ENCODE measurements at regions not wholly inside any gene's neighbourhood (a gene's known extent, or its start where the extent isn't known, plus 50 kb on each side); places are given as distances from the start of the nearest gene placed in this dataset.

GRCh38 chr18:45137087-45137419 lies 456.4 kb downstream of the SETBP1 start:
- H2BK15ac ChIP-seq (replicated peaks; ENCODE audit: low read depth): no peak overlapping the region
- H3K4me3 ChIP-seq (ENCODE audit: low read length): no peak overlapping the region
- H3K56ac ChIP-seq (ENCODE audit: low read length): no peak overlapping the region
- H3K79me2 ChIP-seq (ENCODE audit: control insufficient read depth, insufficient read depth, low read length): no peaks in the 10 kb centered on the region
- H3K4me1 ChIP-seq (ENCODE audit: control insufficient read depth, low read depth, low read length): no peaks in the 10 kb centered on the region
- H3K36me3 ChIP-seq (ENCODE audit: control insufficient read depth, insufficient read depth, low read length): no peaks in the 10 kb centered on the region
- H3K79me1 ChIP-seq (ENCODE audit: low read length): no peaks in the 10 kb centered on the region
- no peak overlapping the region for H3K18ac ChIP-seq (ENCODE audit: low read length)
- no peak overlapping the region for H3K27ac ChIP-seq (ENCODE audit: low read depth, low read length)
- no peak overlapping the region for H4K5ac ChIP-seq (ENCODE audit: low read length)
- no peak overlapping the region for H3K9ac ChIP-seq (ENCODE audit: low read length)
- H2BK120ac ChIP-seq (ENCODE audit: low read depth, low read length): no peak overlapping the region
- no peaks in the 10 kb centered on the region for H3K27me3 ChIP-seq (ENCODE audit: insufficient read depth, low read length, poor library complexity)
- H2BK5ac ChIP-seq (ENCODE audit: low read length): no peak overlapping the region
- no peak overlapping the region for H3K4me2 ChIP-seq (ENCODE audit: low read length)
- no peak overlapping the region for H4K8ac ChIP-seq (ENCODE audit: low read depth, low read length)
- DNase-seq: no peak
- no peak overlapping the region for H3K4ac ChIP-seq (ENCODE audit: low read depth, low read length)
- H2AK5ac ChIP-seq (ENCODE audit: low read length): no peak overlapping the region
- H3K23ac ChIP-seq (ENCODE audit: low read length): no peak overlapping the region

GRCh38 chr18:45139478-45139877 lies 458.8 kb downstream of the SETBP1 start:
- no CpG with 5 or more reads among the region's 4 CpGs for WGBS (ENCODE audit: extremely low coverage, insufficient coverage, low lambda C conversion rate)
- no peak for DNase-seq

GRCh38 chr18:45142868-45143267 lies 462.2 kb downstream of the SETBP1 start:
- H3K36me3 ChIP-seq (ENCODE audit: control insufficient read depth, insufficient read depth, low read length): no peaks in the 10 kb centered on the region
- no peak overlapping the region for H3K27ac ChIP-seq (ENCODE audit: low read depth, low read length)
- H3K4me3 ChIP-seq (ENCODE audit: low read length): no peak overlapping the region
- no peak overlapping the region for H2BK120ac ChIP-seq (ENCODE audit: low read depth, low read length)
- no peaks in the 10 kb centered on the region for H3K4me1 ChIP-seq (ENCODE audit: control insufficient read depth, low read depth, low read length)
- no peak overlapping the region for H2AK5ac ChIP-seq (ENCODE audit: low read length)
- no peak overlapping the region for H4K8ac ChIP-seq (ENCODE audit: low read depth, low read length)
- H3K4ac ChIP-seq (ENCODE audit: low read depth, low read length): no peak overlapping the region
- H3K23ac ChIP-seq (ENCODE audit: low read length): no peak overlapping the region
- H3K18ac ChIP-seq (ENCODE audit: low read length): no peak overlapping the region
- H3K79me2 ChIP-seq (ENCODE audit: control insufficient read depth, insufficient read depth, low read length): no peaks in the 10 kb centered on the region
- no peak overlapping the region for H3K9ac ChIP-seq (ENCODE audit: low read length)
- H3K27me3 ChIP-seq (ENCODE audit: insufficient read depth, low read length, poor library complexity): no peaks in the 10 kb centered on the region
- H3K4me2 ChIP-seq (ENCODE audit: low read length): no peak overlapping the region
- no peak overlapping the region for H4K5ac ChIP-seq (ENCODE audit: low read length)
- H3K56ac ChIP-seq (ENCODE audit: low read length): no peak overlapping the region
- no peak overlapping the region for H2BK15ac ChIP-seq (replicated peaks; ENCODE audit: low read depth)
- no peak for DNase-seq
- WGBS (ENCODE audit: extremely low coverage, insufficient coverage, low lambda C conversion rate): no CpG with 5 or more reads among the region's 1 CpG
- no peaks in the 10 kb centered on the region for H3K79me1 ChIP-seq (ENCODE audit: low read length)
- H2BK5ac ChIP-seq (ENCODE audit: low read length): no peak overlapping the region

More at GRCh38 chr18:45139478-45139877, 458.8 kb downstream of the SETBP1 start:
- Histone ChIP-seq H3K27me3 (ENCODE audit: insufficient read depth, low read length, poor library complexity) (no peaks in the 10 kb centered on the region), H3K23ac (ENCODE audit: low read length) (no peak overlapping the region), H3K4me1 (ENCODE audit: control insufficient read depth, low read depth, low read length) (no peaks in the 10 kb centered on the region), H3K56ac (ENCODE audit: low read length) (no peak overlapping the region), H4K8ac (ENCODE audit: low read depth, low read length) (no peak overlapping the region), H3K18ac (ENCODE audit: low read length) (no peak overlapping the region), H3K4me3 (ENCODE audit: low read length) (no peak overlapping the region), H2BK5ac (ENCODE audit: low read length) (no peak overlapping the region), H3K36me3 (ENCODE audit: control insufficient read depth, insufficient read depth, low read length) (no peaks in the 10 kb centered on the region), H3K79me1 (ENCODE audit: low read length) (no peaks in the 10 kb centered on the region), H2AK5ac (ENCODE audit: low read length) (no peak overlapping the region), H2BK15ac (replicated peaks; ENCODE audit: low read depth) (no peak overlapping the region), H3K4me2 (ENCODE audit: low read length) (no peak overlapping the region), H3K79me2 (ENCODE audit: control insufficient read depth, insufficient read depth, low read length) (no peaks in the 10 kb centered on the region), H3K9ac (ENCODE audit: low read length) (no peak overlapping the region), H2BK120ac (ENCODE audit: low read depth, low read length) (no peak overlapping the region), H3K27ac (ENCODE audit: low read depth, low read length) (no peak overlapping the region), H4K5ac (ENCODE audit: low read length) (no peak overlapping the region), H3K4ac (ENCODE audit: low read depth, low read length) (no peak overlapping the region)

- H3K18ac ChIP-seq (ENCODE audit: low read length): no peak overlapping the region
- H3K27me3 ChIP-seq (ENCODE audit: insufficient read depth, low read length, poor library complexity): no peaks in the 10 kb centered on the region
- H3K36me3 ChIP-seq (ENCODE audit: control insufficient read depth, insufficient read depth, low read length): no peaks in the 10 kb centered on the region
- no peak overlapping the region for H3K4me2 ChIP-seq (ENCODE audit: low read length)
- H3K27ac ChIP-seq (ENCODE audit: low read depth, low read length): no peak overlapping the region
- no peak overlapping the region for H3K4ac ChIP-seq (ENCODE audit: low read depth, low read length)
- DNase-seq: no peak
- no peak overlapping the region for H2AK5ac ChIP-seq (ENCODE audit: low read length)
- no peak overlapping the region for H3K23ac ChIP-seq (ENCODE audit: low read length)
- no peaks in the 10 kb centered on the region for H3K79me2 ChIP-seq (ENCODE audit: control insufficient read depth, insufficient read depth, low read length)
- H3K4me3 ChIP-seq (ENCODE audit: low read length): no peak overlapping the region
- no peaks in the 10 kb centered on the region for H3K4me1 ChIP-seq (ENCODE audit: control insufficient read depth, low read depth, low read length)
- H2BK5ac ChIP-seq (ENCODE audit: low read length): no peak overlapping the region
- H3K56ac ChIP-seq (ENCODE audit: low read length): no peak overlapping the region
- H4K8ac ChIP-seq (ENCODE audit: low read depth, low read length): no peak overlapping the region
- no peak overlapping the region for H3K9ac ChIP-seq (ENCODE audit: low read length)
- no peak overlapping the region for H2BK120ac ChIP-seq (ENCODE audit: low read depth, low read length)
- H3K79me1 ChIP-seq (ENCODE audit: low read length): no peaks in the 10 kb centered on the region
- no peak overlapping the region for H2BK15ac ChIP-seq (replicated peaks; ENCODE audit: low read depth)
- WGBS (ENCODE audit: extremely low coverage, insufficient coverage, low lambda C conversion rate): no CpG with 5 or more reads among the region's 4 CpGs
- H4K5ac ChIP-seq (ENCODE audit: low read length): no peak overlapping the region
Measured at GRCh38 chr18:45149712-45150111, 465.6 kb upstream of the SLC14A2 start.

GRCh38 chr18:45151645-45152044 lies 463.6 kb upstream of the SLC14A2 start:
- H3K36me3 ChIP-seq (ENCODE audit: control insufficient read depth, insufficient read depth, low read length): no peaks in the 10 kb centered on the region
- H3K27ac ChIP-seq (ENCODE audit: low read depth, low read length): no peak overlapping the region
- no peak overlapping the region for H3K4me2 ChIP-seq (ENCODE audit: low read length)
- H2BK15ac ChIP-seq (replicated peaks; ENCODE audit: low read depth): no peak overlapping the region
- no peak overlapping the region for H3K4me3 ChIP-seq (ENCODE audit: low read length)
- H3K18ac ChIP-seq (ENCODE audit: low read length): no peak overlapping the region
- H4K5ac ChIP-seq (ENCODE audit: low read length): no peak overlapping the region
- no peaks in the 10 kb centered on the region for H3K27me3 ChIP-seq (ENCODE audit: insufficient read depth, low read length, poor library complexity)
- no peak overlapping the region for H2BK5ac ChIP-seq (ENCODE audit: low read length)
- no peaks in the 10 kb centered on the region for H3K79me2 ChIP-seq (ENCODE audit: control insufficient read depth, insufficient read depth, low read length)
- H3K9ac ChIP-seq (ENCODE audit: low read length): no peak overlapping the region
- no peak overlapping the region for H2AK5ac ChIP-seq (ENCODE audit: low read length)
- H3K4ac ChIP-seq (ENCODE audit: low read depth, low read length): no peak overlapping the region
- no peak overlapping the region for H3K56ac ChIP-seq (ENCODE audit: low read length)
- no peak for DNase-seq
- H4K8ac ChIP-seq (ENCODE audit: low read depth, low read length): no peak overlapping the region
- WGBS (ENCODE audit: extremely low coverage, insufficient coverage, low lambda C conversion rate): no CpG with 5 or more reads among the region's 2 CpGs
- H3K4me1 ChIP-seq (ENCODE audit: control insufficient read depth, low read depth, low read length): no peaks in the 10 kb centered on the region
- no peak overlapping the region for H2BK120ac ChIP-seq (ENCODE audit: low read depth, low read length)
- H3K79me1 ChIP-seq (ENCODE audit: low read length): no peaks in the 10 kb centered on the region
- no peak overlapping the region for H3K23ac ChIP-seq (ENCODE audit: low read length)

GRCh38 chr18:45155526-45155925 lies 459.8 kb upstream of the SLC14A2 start:
- Histone ChIP-seq H3K23ac (ENCODE audit: low read length) (no peak overlapping the region), H3K79me2 (ENCODE audit: control insufficient read depth, insufficient read depth, low read length) (no peaks in the 10 kb centered on the region), H3K4me3 (ENCODE audit: low read length) (no peak overlapping the region), H3K27ac (ENCODE audit: low read depth, low read length) (no peak overlapping the region), H3K4me1 (ENCODE audit: control insufficient read depth, low read depth, low read length) (no peaks in the 10 kb centered on the region), H2BK120ac (ENCODE audit: low read depth, low read length) (no peak overlapping the region), H3K27me3 (ENCODE audit: insufficient read depth, low read length, poor library complexity) (no peaks in the 10 kb centered on the region), H3K4ac (ENCODE audit: low read depth, low read length) (no peak overlapping the region), H3K56ac (ENCODE audit: low read length) (no peak overlapping the region), H4K5ac (ENCODE audit: low read length) (no peak overlapping the region), H3K36me3 (ENCODE audit: control insufficient read depth, insufficient read depth, low read length) (no peaks in the 10 kb centered on the region), H4K8ac (ENCODE audit: low read depth, low read length) (no peak overlapping the region), H3K4me2 (ENCODE audit: low read length) (no peak overlapping the region), H3K18ac (ENCODE audit: low read length) (no peak overlapping the region), H2BK5ac (ENCODE audit: low read length) (no peak overlapping the region), H3K9ac (ENCODE audit: low read length) (no peak overlapping the region), H2BK15ac (replicated peaks; ENCODE audit: low read depth) (no peak overlapping the region), H3K79me1 (ENCODE audit: low read length) (no peaks in the 10 kb centered on the region), H2AK5ac (ENCODE audit: low read length) (no peak overlapping the region)
- DNase-seq: no peak
